Medulla oblongata (tissue), 1 donor: ENCODE measurements at regions not wholly inside any gene's neighbourhood (a gene's known extent, or its start where the extent isn't known, plus 50 kb on each side); places are given as distances from the start of the nearest gene placed in this dataset.
"Not testable (repeated sequence)": the region's sequence is repeated elsewhere in the genome, so short reads cannot be mapped to it uniquely, and the experiment has no call there.

Experiments
- DNase-seq: peaks from one replicate; pipeline ENCODE4 v3.0.0-alpha.2; 2015; ENCODE audit errors: extremely low spot score

DNA sequence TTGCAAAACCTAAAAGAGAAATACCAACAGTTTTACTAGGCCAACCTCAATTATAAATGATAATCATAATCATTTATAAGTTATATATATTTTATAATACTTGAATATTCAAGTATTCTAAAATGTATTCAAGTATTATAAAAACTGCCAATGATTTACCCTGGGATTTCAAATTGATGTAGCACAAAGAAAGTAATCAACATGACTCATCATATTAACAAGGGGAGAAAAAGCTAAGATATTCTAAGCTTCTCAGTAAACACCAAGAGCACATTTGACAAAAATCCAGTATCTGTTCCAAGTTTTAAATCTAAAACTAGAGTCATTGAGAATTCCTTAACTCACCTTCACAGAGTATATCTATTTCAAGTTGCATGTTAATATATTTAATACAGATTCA lies 56.1 kb downstream of the CAPZA3 start:
- no peak for DNase-seq

GRCh38 chr12:18797604-18798003 lies 59.7 kb downstream of the CAPZA3 start:
- DNase-seq, result no peak

DNA sequence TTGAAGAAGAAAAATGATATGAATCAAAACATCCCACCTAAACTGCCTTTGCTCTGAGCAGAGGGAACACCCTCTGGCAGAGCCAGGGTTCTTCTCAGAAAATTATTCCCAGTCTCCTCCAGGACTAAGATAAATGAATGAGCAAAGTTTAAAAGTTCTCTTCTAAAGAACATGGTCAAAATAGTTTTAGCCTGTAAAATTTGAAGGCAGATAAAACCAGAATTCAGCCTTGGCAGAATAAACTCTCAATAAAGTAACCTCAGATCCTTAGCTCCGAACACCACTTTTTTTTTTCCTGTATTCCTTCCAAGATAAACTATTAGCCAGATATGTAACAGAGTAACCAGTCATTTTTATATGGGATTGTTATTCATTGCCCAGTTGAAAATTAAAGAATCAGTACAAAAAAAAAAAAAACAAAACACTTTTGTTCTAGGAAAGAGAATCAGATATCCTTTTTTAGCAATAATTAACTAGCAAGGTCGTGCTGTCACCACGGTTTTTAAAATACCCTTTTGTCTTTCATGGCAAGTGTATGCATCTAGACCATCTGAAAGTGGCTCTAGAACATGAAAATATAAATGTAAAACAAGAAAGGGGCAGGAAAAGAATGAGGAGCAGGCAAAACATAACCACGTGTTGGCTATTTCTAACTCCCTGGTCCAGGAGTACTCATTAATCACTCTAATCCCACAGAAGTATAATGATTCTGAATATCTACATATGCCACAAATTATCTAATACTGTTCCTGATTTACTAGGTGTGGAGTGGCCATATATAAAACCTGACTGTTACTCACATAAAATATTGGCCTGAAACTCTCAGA lies 60.8 kb downstream of the CAPZA3 start:
- DNase-seq, result no peak

GRCh38 chr12:18799561-18799960 lies 61.6 kb downstream of the CAPZA3 start:
- DNase-seq, result no peak

DNA sequence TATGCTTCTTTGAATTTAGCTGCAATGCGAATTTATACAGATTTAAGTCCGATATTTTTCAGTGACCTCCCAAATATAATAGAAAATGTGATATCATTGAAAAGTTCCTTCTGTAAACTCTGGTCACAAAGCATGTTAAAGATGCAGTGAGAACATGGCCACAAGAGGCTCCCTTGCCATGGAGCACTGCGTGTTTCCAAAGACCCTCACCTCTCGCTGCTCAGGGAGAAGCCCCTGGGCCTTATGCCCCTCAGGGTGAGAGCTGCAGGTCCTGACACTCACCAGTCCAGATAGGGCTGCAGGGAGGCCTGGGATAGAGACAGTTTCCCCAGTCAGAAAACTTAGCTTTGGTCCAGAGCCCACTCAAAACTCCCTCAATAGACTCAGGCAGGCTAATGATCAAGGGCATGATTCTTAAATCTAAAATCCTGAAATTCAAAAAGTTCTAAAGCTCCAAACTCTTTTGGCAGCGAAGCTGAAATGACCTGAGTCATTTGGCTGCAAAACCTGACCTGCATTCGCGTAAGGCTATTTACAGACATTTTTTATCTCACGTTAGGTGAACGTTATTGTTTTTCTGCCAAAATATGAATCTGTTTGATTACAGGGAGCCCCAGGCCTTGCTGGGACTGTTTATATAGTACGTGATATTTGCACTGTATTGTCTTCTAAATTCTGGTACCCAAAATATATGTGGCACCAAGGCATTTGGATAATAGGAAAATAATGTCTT lies 67.8 kb downstream of the CAPZA3 start:
- DNase-seq, result no peak

- no peak for DNase-seq
Observed at GRCh38 chr12:18807714-18808113, 69.8 kb downstream of the CAPZA3 start.

GRCh38 chr12:18808221-18808620 lies 70.3 kb downstream of the CAPZA3 start:
- no peak for DNase-seq

- DNase-seq, result no peak
Observed at GRCh38 chr12:18810537-18811253, 72.8 kb downstream of the CAPZA3 start.

DNA sequence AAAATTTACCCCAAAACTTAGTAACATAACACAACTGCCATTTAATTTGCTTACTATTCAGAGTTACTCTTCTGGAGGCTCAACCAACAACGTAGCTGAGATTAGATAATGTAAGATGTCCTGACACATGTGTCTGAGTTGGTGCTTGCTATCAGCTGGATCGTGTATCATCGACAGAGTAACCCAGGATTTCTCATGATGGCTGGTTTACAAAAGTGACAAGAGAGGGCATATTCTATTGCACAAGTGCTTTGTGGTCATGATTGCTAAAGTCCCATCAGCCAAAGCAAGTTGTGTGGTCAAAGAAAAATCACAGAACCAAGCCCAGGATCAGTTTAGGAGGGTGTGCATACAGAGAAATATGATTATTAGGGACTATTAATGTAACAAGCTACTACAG lies 73.4 kb downstream of the CAPZA3 start:
- no peak for DNase-seq

- DNase-seq, result no peak
Observed at GRCh38 chr12:18813753-18814152, 75.8 kb downstream of the CAPZA3 start.

- DNase-seq, result no peak
Observed at GRCh38 chr12:18818579-18819268, 80.8 kb downstream of the CAPZA3 start.

- no peak for DNase-seq
Observed at GRCh38 chr12:18819484-18819883, 81.6 kb downstream of the CAPZA3 start.

- DNase-seq, result no peak
Observed at GRCh38 chr12:18823461-18823860, 85.5 kb downstream of the CAPZA3 start.

GRCh38 chr12:18824287-18824686 lies 86.4 kb downstream of the CAPZA3 start:
- DNase-seq, result no peak

- no peak for DNase-seq
Observed at GRCh38 chr12:18825138-18825537, 87.2 kb downstream of the CAPZA3 start.

GRCh38 chr12:18827913-18828312 lies 90.0 kb downstream of the CAPZA3 start:
- DNase-seq, result no peak

DNA sequence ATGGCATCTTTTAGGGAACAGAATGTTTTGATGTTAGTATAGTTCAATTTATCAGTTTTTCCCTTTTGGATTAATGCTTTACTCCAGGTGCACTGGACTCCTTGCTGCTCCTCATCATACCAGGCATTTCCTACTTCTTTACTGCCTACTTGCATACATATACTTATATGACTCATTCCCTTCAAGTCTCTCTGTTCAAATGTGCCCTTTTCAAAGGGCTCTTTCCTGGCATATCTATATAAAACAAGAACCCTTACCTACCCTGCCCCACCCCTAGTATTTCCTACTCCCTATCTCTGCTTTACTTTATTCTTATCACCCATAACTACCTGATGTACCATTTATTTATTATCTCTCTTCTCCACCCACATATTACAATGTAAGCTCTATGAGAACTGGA lies 90.6 kb downstream of the CAPZA3 start:
- no peak for DNase-seq

DNA sequence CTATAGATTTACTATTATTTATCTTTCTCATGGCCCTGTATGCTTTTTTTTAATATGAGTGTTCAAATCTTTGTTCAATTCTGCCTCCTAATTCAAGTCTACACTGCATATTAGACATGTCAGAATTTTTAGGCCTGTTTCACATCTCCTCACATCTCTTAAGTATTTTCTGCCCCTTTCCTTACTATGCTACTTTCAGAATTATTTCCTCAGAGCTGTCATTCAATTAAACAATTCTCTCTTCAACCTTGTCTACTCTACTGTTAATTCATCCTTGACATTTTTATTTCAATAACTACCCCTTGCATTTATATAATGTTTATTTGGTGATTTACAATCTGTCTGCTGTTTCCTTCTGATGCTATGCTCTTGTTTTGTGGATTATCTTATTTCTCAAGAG lies 91.1 kb downstream of the CAPZA3 start:
- DNase-seq, result no peak

GRCh38 chr12:18832932-18833331 lies 95.0 kb downstream of the CAPZA3 start:
- DNase-seq, result not testable (repeated sequence)

GRCh38 chr12:18837025-18837424 lies 99.1 kb downstream of the CAPZA3 start:
- no peak for DNase-seq

GRCh38 chr12:18837505-18837904 lies 99.6 kb downstream of the CAPZA3 start:
- no peak for DNase-seq

DNA sequence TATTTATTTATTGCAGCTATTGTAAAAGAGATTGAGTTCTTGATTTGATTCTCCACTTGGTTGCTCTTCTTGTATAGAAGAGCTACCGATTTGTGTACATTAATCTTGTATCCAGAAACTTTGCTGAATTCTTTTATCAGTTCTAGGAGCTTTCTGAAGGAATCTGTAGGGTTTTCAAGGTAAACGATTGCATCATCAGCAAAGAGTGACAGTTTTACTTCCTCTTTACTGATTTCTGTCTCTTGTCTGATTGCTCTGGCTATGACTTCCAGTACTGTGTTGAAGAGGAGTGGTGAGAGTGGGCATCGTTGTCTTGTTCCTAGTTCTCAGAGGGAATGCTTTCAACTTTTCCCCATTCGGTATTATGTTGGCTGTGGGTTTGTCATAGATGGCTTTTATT lies 103.1 kb downstream of the CAPZA3 start:
- not testable (repeated sequence) for DNase-seq
